ENCODE measurements at regions not wholly inside any gene's neighbourhood (a gene's known extent, or its start where the extent isn't known, plus 50 kb on each side); places are given as distances from the start of the nearest gene placed in this dataset.

- no peak for DNase-seq (ENCODE audit: extremely low spot score, unreplicated experiment)
- H3K36me3 Mint-ChIP-seq = no peaks in the 10 kb centered on the region
- no peak overlapping the region for H3K4me3 Mint-ChIP-seq
- H3K27me3 Mint-ChIP-seq = no peaks in the 10 kb centered on the region
- no peaks in the 10 kb centered on the region for H3K4me1 Mint-ChIP-seq (ENCODE audit: unreplicated experiment)
- TF ChIP-seq CTCF (conservative IDR thresholded peaks at IDR 0.05) = no peak
- no peak overlapping the region for H3K27ac Mint-ChIP-seq
- peaks cover 4% of the 10 kb centered on the region for H3K9me3 Mint-ChIP-seq
These were observed 285.1 kb downstream of the TMEM167A start for GRCh38 chr5:82792096-82792495.

GRCh38 chr5:82789095-82789494 lies 288.1 kb downstream of the TMEM167A start:
- Mint-ChIP-seq H3K4me3 (no peak overlapping the region), H3K4me1 (ENCODE audit: unreplicated experiment) (no peaks in the 10 kb centered on the region), H3K9me3 (peaks cover 4% of the 10 kb centered on the region), H3K36me3 (no peaks in the 10 kb centered on the region), H3K27me3 (no peaks in the 10 kb centered on the region), H3K27ac (no peak overlapping the region)
- no peak for TF ChIP-seq CTCF (conservative IDR thresholded peaks at IDR 0.05)
- DNase-seq (ENCODE audit: extremely low spot score, unreplicated experiment) = no peak

GRCh38 chr5:82786748-82787147 lies 290.4 kb downstream of the TMEM167A start:
- no peak overlapping the region for H3K4me3 Mint-ChIP-seq

GRCh38 chr5:82785882-82786509 lies 291.2 kb downstream of the TMEM167A start:
- Mint-ChIP-seq H3K4me1 (ENCODE audit: unreplicated experiment) (no peaks in the 10 kb centered on the region), H3K27ac (no peak overlapping the region), H3K36me3 (no peaks in the 10 kb centered on the region), H3K4me3 (no peak overlapping the region), H3K9me3 (no peaks in the 10 kb centered on the region), H3K27me3 (no peaks in the 10 kb centered on the region)
- no peak for DNase-seq (ENCODE audit: extremely low spot score, unreplicated experiment)
- no peak for TF ChIP-seq CTCF (conservative IDR thresholded peaks at IDR 0.05)

More at GRCh38 chr5:82786748-82787147, 290.4 kb downstream of the TMEM167A start:
- H3K4me1 Mint-ChIP-seq (ENCODE audit: unreplicated experiment) = no peaks in the 10 kb centered on the region
- H3K9me3 Mint-ChIP-seq = no peaks in the 10 kb centered on the region
- no peaks in the 10 kb centered on the region for H3K27me3 Mint-ChIP-seq
- DNase-seq (ENCODE audit: extremely low spot score, unreplicated experiment) = no peak
- no peak overlapping the region for H3K27ac Mint-ChIP-seq
- TF ChIP-seq CTCF (conservative IDR thresholded peaks at IDR 0.05) = no peak
- H3K36me3 Mint-ChIP-seq = no peaks in the 10 kb centered on the region

- TF ChIP-seq CTCF (conservative IDR thresholded peaks at IDR 0.05) = no peak
- Mint-ChIP-seq H3K4me3 (no peak overlapping the region), H3K4me1 (ENCODE audit: unreplicated experiment) (no peaks in the 10 kb centered on the region)
These were observed 291.7 kb downstream of the TMEM167A start for GRCh38 chr5:82785456-82785855.

GRCh38 chr5:82784521-82784920 lies 292.7 kb downstream of the TMEM167A start:
- no peaks in the 10 kb centered on the region for H3K9me3 Mint-ChIP-seq
- H3K27ac Mint-ChIP-seq = no peak overlapping the region
- no peak for TF ChIP-seq CTCF (conservative IDR thresholded peaks at IDR 0.05)
- no peaks in the 10 kb centered on the region for H3K4me1 Mint-ChIP-seq (ENCODE audit: unreplicated experiment)
- no peak for DNase-seq (ENCODE audit: extremely low spot score, unreplicated experiment)
- no peaks in the 10 kb centered on the region for H3K36me3 Mint-ChIP-seq
- H3K27me3 Mint-ChIP-seq = no peaks in the 10 kb centered on the region
- no peak overlapping the region for H3K4me3 Mint-ChIP-seq

More at GRCh38 chr5:82785456-82785855, 291.7 kb downstream of the TMEM167A start:
- no peaks in the 10 kb centered on the region for H3K36me3 Mint-ChIP-seq
- H3K27me3 Mint-ChIP-seq = no peaks in the 10 kb centered on the region
- no peak overlapping the region for H3K27ac Mint-ChIP-seq
- no peaks in the 10 kb centered on the region for H3K9me3 Mint-ChIP-seq
- no peak for DNase-seq (ENCODE audit: extremely low spot score, unreplicated experiment)

All from type B pancreatic cell (in vitro differentiated cells).